Nephron progenitor cell (in vitro differentiated cells): ENCODE measurements at regions not wholly inside any gene's neighbourhood (a gene's known extent, or its start where the extent isn't known, plus 50 kb on each side); places are given as distances from the start of the nearest gene placed in this dataset.

Source experiments
- DNase-seq: peaks from one replicate; pipeline ENCODE4 v3.0.0; 2021
- H3K27ac Mint-ChIP-seq: 2 replicates; pipeline ENCODE4 v1.8.0; 2021; ENCODE audit warnings: mild to moderate bottlenecking, moderate library complexity, mixed read lengths
- H3K27me3 Mint-ChIP-seq: 2 replicates; pipeline ENCODE4 v1.8.0; 2021; ENCODE audit warnings: mild to moderate bottlenecking, low read depth, mixed read lengths; ENCODE audit not compliant: poor library complexity
- H3K36me3 Mint-ChIP-seq: 2 replicates; pipeline ENCODE4 v1.8.0; 2021; ENCODE audit warnings: low read depth, mixed read lengths
- H3K4me1 Mint-ChIP-seq: 2 replicates; pipeline ENCODE4 v1.8.0; 2021; ENCODE audit warnings: mixed read lengths
- H3K4me3 Mint-ChIP-seq: 2 replicates; pipeline ENCODE4 v1.8.0; 2021; ENCODE audit warnings: mild to moderate bottlenecking, moderate library complexity, mixed read lengths
- H3K9me3 Mint-ChIP-seq: 2 replicates; pipeline ENCODE4 v1.8.0; 2021; ENCODE audit warnings: mild to moderate bottlenecking, moderate library complexity, mixed read lengths
- CTCF ChIP-seq: fragments of 200-600 bp; sonication (generic); IDR thresholded peaks from 2 replicates; pipeline ENCODE4 v1.5.0; 2021; ENCODE audit warnings: antibody characterized with exemption

GRCh38 chr4:186932631-186933187, 209.1 kb upstream of the FAT1 start:
- no peak for DNase-seq
- Mint-ChIP-seq H3K27ac (peak overlapping the region; percentile 39), H3K36me3 (peaks cover 5% of the 10 kb centered on the region), H3K4me1 (peaks cover 56% of the 10 kb centered on the region), H3K27me3 (no peaks in the 10 kb centered on the region), H3K9me3 (peaks cover 18% of the 10 kb centered on the region), H3K4me3 (no peak overlapping the region)
- TF ChIP-seq CTCF: no peak

- Mint-ChIP-seq H3K4me1 (peaks cover 60% of the 10 kb centered on the region), H3K4me3 (no peak overlapping the region), H3K9me3 (peaks cover 16% of the 10 kb centered on the region), H3K36me3 (peaks cover 5% of the 10 kb centered on the region), H3K27me3 (no peaks in the 10 kb centered on the region), H3K27ac (peak overlapping the region; percentile 36)
- TF ChIP-seq CTCF: no peak
- DNase-seq: no peak
These were observed 210.6 kb upstream of the FAT1 start for GRCh38 chr4:186934244-186934643.

GRCh38 chr4:186934841-186935443, 211.3 kb upstream of the FAT1 start:
- Mint-ChIP-seq H3K27ac (no peak overlapping the region), H3K27me3 (no peaks in the 10 kb centered on the region), H3K9me3 (peaks cover 11% of the 10 kb centered on the region), H3K4me1 (peaks cover 60% of the 10 kb centered on the region), H3K36me3 (peaks cover 3% of the 10 kb centered on the region), H3K4me3 (no peak overlapping the region)
- no peak for TF ChIP-seq CTCF
- DNase-seq: no peak

GRCh38 chr4:186935901-186936300, 212.2 kb upstream of the FAT1 start:
- DNase-seq: no peak
- Mint-ChIP-seq H3K9me3 (peaks cover 2% of the 10 kb centered on the region), H3K36me3 (no peaks in the 10 kb centered on the region), H3K27me3 (no peaks in the 10 kb centered on the region), H3K27ac (no peak overlapping the region), H3K4me3 (no peak overlapping the region), H3K4me1 (peaks cover 60% of the 10 kb centered on the region)
- TF ChIP-seq CTCF: no peak

GRCh38 chr4:186936496-186937375, 213.1 kb upstream of the FAT1 start:
- Mint-ChIP-seq H3K27me3 (no peaks in the 10 kb centered on the region), H3K36me3 (no peaks in the 10 kb centered on the region), H3K27ac (peak overlapping the region; percentile 7), H3K4me3 (no peak overlapping the region), H3K4me1 (peaks cover 58% of the 10 kb centered on the region), H3K9me3 (no peaks in the 10 kb centered on the region)
- no peak for TF ChIP-seq CTCF
- no peak for DNase-seq
